OCI-LY3 (cell line): ENCODE measurements at regions not wholly inside any gene's neighbourhood (a gene's known extent, or its start where the extent isn't known, plus 50 kb on each side); places are given as distances from the start of the nearest gene placed in this dataset.

Experiments
- EZH2phosphoT487 ChIP-seq: fragments of 200-600 bp; shearing (Covaris generic); IDR thresholded peaks from 2 replicates; pipeline ENCODE4 v1.6.1; 2018; ENCODE audit warnings: antibody characterized with exemption, mixed run types, low read depth
- TF ChIP-seq, protein P1 (sequence below): fragments of 200-600, 300-600 bp; sonication (generic); IDR thresholded peaks from 2 replicates; pipeline ENCODE4 v1.5.1; 2014; ENCODE audit warnings: antibody characterized with exemption, low read length, low read depth

DNA sequence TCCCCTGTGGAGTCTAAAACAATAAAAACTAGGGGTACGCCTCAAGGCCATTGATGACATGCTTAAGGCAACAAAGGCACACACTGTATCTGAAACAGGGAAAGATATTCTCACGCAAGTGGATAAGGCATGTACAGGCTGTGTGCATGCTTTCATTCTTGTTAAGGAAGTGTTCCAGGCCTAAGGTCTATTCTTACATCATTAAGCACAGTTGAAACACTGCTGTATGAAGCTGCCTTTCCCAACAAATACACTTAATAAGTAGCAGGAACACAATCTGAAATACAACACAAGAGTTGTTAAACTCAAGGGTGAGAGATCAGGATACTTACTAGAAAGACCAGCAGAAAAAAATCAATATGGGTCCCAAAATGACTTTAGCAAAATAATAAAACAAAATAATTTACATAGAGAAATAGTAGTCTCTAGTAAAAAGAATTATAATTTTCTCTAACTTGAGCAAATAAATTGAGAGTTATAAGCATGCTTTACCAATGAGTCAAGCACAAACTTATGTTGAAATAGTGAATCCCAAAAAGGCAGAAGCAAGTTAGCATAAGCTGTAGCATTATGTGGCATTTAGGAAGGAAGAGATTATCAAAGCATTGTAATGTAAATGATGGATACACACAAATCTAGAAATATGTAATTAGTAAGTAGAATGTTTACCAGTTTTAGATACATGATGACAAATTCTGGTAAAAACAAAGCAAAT lies 796.9 kb downstream of the SLITRK1 start:
- TF ChIP-seq, protein P1, sequence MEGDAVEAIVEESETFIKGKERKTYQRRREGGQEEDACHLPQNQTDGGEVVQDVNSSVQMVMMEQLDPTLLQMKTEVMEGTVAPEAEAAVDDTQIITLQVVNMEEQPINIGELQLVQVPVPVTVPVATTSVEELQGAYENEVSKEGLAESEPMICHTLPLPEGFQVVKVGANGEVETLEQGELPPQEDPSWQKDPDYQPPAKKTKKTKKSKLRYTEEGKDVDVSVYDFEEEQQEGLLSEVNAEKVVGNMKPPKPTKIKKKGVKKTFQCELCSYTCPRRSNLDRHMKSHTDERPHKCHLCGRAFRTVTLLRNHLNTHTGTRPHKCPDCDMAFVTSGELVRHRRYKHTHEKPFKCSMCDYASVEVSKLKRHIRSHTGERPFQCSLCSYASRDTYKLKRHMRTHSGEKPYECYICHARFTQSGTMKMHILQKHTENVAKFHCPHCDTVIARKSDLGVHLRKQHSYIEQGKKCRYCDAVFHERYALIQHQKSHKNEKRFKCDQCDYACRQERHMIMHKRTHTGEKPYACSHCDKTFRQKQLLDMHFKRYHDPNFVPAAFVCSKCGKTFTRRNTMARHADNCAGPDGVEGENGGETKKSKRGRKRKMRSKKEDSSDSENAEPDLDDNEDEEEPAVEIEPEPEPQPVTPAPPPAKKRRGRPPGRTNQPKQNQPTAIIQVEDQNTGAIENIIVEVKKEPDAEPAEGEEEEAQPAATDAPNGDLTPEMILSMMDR, result no peak
- no peak for TF ChIP-seq EZH2phosphoT487
